ENCODE measurements at regions not wholly inside any gene's neighbourhood (a gene's known extent, or its start where the extent isn't known, plus 50 kb on each side); places are given as distances from the start of the nearest gene placed in this dataset.
"Not testable (repeated sequence)": the region's sequence is repeated elsewhere in the genome, so short reads cannot be mapped to it uniquely, and the experiment has no call there.

- DNase-seq (ENCODE audit: low read depth, low spot score); RAD21 ChIA-PET (ENCODE audit: unreplicated experiment); BruUV-seq (replicated peaks); POLR2A ChIA-PET; H3K36me3 ChIP-seq (ENCODE audit: control insufficient read depth in 2 of 2, insufficient read depth in 2 of 2, low read length in 1 of 2); H2AFZ ChIP-seq (ENCODE audit: control insufficient read depth, low read depth, low read length); FAIRE-seq; H4K20me1 ChIP-seq (ENCODE audit: control insufficient read depth, insufficient read depth); intact Hi-C loops (cut with micrococcal nuclease; ENCODE audit: unreplicated experiment); in situ Hi-C loops (cut with MboI); H3K4me3 ChIP-seq; H3K27me3 ChIP-seq (replicated peaks in 1 of 2; ENCODE audit: control insufficient read depth in 2 of 2, insufficient read depth in 2 of 2, low read length in 1 of 2); H3K4me1 ChIP-seq (ENCODE audit: control insufficient read depth, insufficient read depth, low read length); ATAC-seq; H3K4me2 ChIP-seq (ENCODE audit: control insufficient read depth, insufficient read depth); SMC1A ChIA-PET (ENCODE audit: uncharacterized antibody, unreplicated experiment); H3K9me3 ChIP-seq (replicated peaks; ENCODE audit: control insufficient read depth, insufficient read depth, low read length); H3K27ac ChIP-seq (ENCODE audit: control insufficient read depth, insufficient read depth); H3K9ac ChIP-seq (ENCODE audit: control insufficient read depth, insufficient read depth, low read length); H3K79me2 ChIP-seq (ENCODE audit: control insufficient read depth, insufficient read depth, low read length): not testable (repeated sequence)
- CTCF ChIA-PET = interaction anchor here (0.7 to 1.4 kb wide), 6 partner anchors 10 to 514 kb away, joined by 3 to 5 read pairs (median 3); no protein-coding TSS in a partner anchor
- TF ChIP-seq ZBTB40 (IDR thresholded peaks at IDR 0.05; ENCODE audit: borderline replicate concordance) (peak; percentile 49; the same call in 1 of the 2 replicates), SMC3 (IDR thresholded peaks at IDR 0.05; ENCODE audit: borderline replicate concordance, low read length) (0 out of 2 replicates have a peak, but pooled peaks have one; percentile 3)
- WGBS (ENCODE audit: insufficient coverage, insufficient replicate concordance, low lambda C conversion rate, missing lambda C conversion rate) = 48% methylated on average over 17 of the region's 17 CpGs
Observed at GRCh38 chr4:3941735-3942522, 175.7 kb downstream of the ADRA2C start.

Measured in GM12878 (cell line).